ENCODE measurements at regions not wholly inside any gene's neighbourhood (a gene's known extent, or its start where the extent isn't known, plus 50 kb on each side); places are given as distances from the start of the nearest gene placed in this dataset.

- TF ChIP-seq, protein P1, sequence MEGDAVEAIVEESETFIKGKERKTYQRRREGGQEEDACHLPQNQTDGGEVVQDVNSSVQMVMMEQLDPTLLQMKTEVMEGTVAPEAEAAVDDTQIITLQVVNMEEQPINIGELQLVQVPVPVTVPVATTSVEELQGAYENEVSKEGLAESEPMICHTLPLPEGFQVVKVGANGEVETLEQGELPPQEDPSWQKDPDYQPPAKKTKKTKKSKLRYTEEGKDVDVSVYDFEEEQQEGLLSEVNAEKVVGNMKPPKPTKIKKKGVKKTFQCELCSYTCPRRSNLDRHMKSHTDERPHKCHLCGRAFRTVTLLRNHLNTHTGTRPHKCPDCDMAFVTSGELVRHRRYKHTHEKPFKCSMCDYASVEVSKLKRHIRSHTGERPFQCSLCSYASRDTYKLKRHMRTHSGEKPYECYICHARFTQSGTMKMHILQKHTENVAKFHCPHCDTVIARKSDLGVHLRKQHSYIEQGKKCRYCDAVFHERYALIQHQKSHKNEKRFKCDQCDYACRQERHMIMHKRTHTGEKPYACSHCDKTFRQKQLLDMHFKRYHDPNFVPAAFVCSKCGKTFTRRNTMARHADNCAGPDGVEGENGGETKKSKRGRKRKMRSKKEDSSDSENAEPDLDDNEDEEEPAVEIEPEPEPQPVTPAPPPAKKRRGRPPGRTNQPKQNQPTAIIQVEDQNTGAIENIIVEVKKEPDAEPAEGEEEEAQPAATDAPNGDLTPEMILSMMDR (conservative IDR thresholded peaks at IDR 0.05; ENCODE audit: low read depth): no peak
- ChIA-PET CTCF (no interaction called here), POLR2A (ENCODE audit: low non-redundant PET) (no interaction called here)
- DNase-seq (ENCODE audit: low spot score): no peak
- H3K27ac ChIP-seq: no peak overlapping the region
Observed at GRCh38 chr2:23096906-23097602, 287.9 kb upstream of the KLHL29 start.

DNA sequence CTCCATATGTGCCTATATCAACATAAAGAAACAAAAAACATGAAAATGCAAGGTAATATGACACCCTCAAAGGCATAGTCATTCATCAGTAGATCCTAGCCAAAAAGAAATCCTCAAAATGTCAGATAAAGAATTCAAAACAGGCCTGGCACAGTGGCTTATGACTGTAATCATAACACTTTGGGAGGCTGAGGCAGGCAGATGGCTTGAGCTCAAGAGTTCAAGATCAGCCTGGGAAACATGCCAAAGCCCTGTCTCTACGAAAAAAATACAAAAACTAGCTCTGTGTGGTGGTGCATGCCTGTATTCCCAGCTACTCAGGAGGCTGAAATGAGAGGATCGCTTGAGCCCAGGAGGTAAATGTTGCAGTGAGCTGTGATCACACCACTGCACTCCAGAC, 284.6 kb upstream of the KLHL29 start:
- ChIA-PET CTCF (no interaction called here), POLR2A (ENCODE audit: low non-redundant PET) (no interaction called here)
- TF ChIP-seq, protein P1 (conservative IDR thresholded peaks at IDR 0.05; ENCODE audit: low read depth): no peak
- H3K27ac ChIP-seq: no peak overlapping the region
- DNase-seq (ENCODE audit: low spot score): no peak

GRCh38 chr2:23106242-23106785, 278.7 kb upstream of the KLHL29 start:
- ChIA-PET CTCF (no interaction called here), POLR2A (ENCODE audit: low non-redundant PET) (no interaction called here)
- no peak overlapping the region for H3K27ac ChIP-seq
- DNase-seq (ENCODE audit: low spot score): no peak
- TF ChIP-seq, protein P1 (conservative IDR thresholded peaks at IDR 0.05; ENCODE audit: low read depth): no peak

- ChIA-PET POLR2A (ENCODE audit: low non-redundant PET) (no interaction called here), CTCF (no interaction called here)
- TF ChIP-seq, protein P1 (conservative IDR thresholded peaks at IDR 0.05; ENCODE audit: low read depth): no peak
- DNase-seq (ENCODE audit: low spot score): no peak
- H3K27ac ChIP-seq: no peak overlapping the region
Observed at GRCh38 chr2:23107327-23107941, 277.5 kb upstream of the KLHL29 start.

GRCh38 chr2:23111263-23111662, 273.7 kb upstream of the KLHL29 start:
- POLR2A ChIA-PET (ENCODE audit: low non-redundant PET): no interaction called here
- H3K27ac ChIP-seq: no peak overlapping the region
- no peak for DNase-seq (ENCODE audit: low spot score)
- CTCF ChIA-PET: no interaction called here
- TF ChIP-seq, protein P1 (conservative IDR thresholded peaks at IDR 0.05; ENCODE audit: low read depth): no peak

GRCh38 chr2:23112517-23112916, 272.5 kb upstream of the KLHL29 start:
- TF ChIP-seq, protein P1 (conservative IDR thresholded peaks at IDR 0.05; ENCODE audit: low read depth): no peak
- CTCF ChIA-PET: no interaction called here
- POLR2A ChIA-PET (ENCODE audit: low non-redundant PET): no interaction called here
- DNase-seq (ENCODE audit: low spot score): no peak
- no peak overlapping the region for H3K27ac ChIP-seq
